ENCODE measurements at regions not wholly inside any gene's neighbourhood (a gene's known extent, or its start where the extent isn't known, plus 50 kb on each side); places are given as distances from the start of the nearest gene placed in this dataset.

GRCh38 chr12:125577334-125577733, 512.1 kb downstream of the AACS start:
- no peak for DNase-seq

GRCh38 chr12:125579916-125580315, 514.7 kb downstream of the AACS start:
- DNase-seq: no peak

DNA sequence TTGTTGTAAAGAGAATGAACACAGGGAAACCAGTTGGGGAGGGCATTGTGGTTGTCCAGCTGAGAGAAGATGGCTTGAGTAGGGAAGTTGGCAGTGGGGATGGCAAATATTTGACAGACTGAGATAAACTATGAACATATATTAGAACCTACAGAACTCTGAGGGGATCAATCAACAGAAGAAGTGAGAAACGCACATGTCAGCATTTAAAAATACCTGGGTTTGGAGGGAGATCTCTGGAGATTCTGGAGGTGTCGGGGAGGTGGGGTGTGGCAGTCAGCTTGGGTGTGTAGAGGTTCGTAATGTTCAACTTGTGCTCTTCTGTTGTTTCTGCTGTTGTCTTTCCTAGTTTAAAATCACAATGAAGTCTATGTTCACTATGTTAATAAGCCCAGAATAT, 517.8 kb downstream of the AACS start:
- DNase-seq: no peak

DNA sequence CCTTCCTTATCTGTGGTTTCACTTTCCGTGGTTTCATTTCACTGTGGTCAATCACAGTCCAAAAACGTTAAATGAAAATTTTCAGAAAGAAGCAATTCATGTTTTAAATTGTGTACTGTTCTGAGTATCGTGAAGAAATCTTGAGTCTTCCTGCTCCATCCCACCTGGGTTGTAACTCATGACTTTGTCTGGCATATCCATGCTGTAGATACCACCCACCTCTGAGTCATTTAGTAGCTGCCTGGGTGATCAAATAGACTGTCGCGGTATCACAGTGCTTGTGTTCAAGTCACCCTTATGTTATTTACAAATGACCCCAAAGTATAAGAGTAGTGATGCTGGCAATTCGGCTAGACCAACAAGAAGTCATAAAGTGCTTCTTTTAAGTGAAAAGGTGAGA, 521.2 kb downstream of the AACS start:
- no peak for DNase-seq

DNA sequence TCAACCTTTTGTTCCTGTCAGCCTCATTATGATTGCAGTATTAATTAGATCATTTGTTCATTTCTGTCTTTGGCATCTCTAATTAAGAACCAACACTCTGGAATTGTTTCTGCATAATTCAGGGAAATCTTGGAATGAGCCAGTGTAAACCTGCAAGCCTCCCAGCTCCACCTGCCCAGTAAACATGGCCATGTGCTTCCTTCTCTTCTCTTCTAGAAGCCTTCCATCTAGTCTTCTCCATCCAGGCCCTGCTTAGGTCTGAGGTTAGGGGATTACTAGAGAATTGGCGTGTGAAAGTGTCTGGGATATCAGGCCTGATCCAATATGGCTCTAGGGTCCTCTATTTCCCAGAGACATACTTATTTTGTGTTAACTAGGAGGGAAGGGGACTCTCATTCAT, 528.0 kb downstream of the AACS start:
- DNase-seq: no peak

DNA sequence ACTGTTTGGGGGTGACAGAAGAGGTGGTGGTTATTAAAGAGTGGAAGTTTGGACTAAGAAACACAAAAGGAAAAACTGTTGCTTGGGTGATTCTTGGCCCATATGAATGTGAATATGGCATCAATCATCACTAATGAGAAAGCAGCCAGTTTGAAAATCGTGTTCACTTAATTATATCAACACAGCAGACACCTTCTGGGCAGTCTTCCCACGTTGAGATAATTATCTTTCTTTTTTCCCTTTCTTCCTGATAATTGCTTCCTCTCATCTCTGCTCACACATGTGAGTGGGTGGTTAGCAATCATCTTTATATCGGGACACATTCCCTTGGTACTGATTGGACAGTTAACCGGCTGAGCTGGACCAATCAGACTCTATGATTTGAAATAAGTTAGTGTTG, 539.7 kb downstream of the AACS start:
- DNase-seq: no peak

GRCh38 chr12:125606312-125606711, 541.1 kb downstream of the AACS start:
- DNase-seq: no peak

- no peak for DNase-seq
These were observed 545.1 kb downstream of the AACS start for GRCh38 chr12:125610292-125610691.

DNA sequence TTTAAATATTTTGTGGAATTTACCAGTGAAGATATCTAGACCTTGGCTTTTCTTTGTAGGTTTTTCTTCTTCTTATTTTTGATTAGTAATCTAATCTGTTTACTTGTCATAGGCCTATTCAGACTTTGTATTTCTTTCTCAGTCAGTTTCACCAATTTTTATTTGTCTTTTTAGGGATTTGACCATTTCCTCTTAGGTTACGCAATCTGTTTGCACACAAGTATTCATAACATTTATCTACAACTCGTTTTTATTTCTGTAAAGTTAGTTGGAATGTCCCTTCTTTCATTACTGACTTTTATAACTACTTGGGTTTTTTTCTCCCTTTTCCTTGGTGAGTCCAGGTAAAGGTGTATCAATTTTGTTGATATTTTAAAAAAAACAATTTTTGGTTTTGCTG, 545.7 kb downstream of the AACS start:
- no peak for DNase-seq

GRCh38 chr12:125614058-125614457, 548.8 kb downstream of the AACS start:
- DNase-seq: no peak

- no peak for DNase-seq
These were observed 554.5 kb downstream of the AACS start for GRCh38 chr12:125619723-125620122.

DNA sequence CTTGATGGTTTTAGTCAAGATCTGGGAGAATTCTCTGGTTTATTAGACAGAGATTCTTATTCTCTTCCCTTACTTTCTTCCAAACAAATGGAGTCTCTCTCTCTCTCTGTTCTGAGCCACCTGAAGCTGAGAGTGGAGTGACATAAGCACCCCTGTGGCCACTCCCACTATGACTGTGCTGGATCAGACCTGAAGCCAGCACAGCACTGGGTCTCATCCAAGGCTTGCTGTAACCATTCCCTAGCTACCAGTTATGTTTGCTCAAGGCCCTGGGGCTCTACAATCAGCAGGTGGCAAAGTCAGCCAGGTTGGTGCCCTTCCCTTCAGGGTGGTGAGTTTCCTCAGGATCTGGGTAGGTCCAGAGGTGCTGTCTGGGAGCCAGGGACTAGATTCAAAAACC, 568.5 kb downstream of the AACS start:
- no peak for DNase-seq

DNA sequence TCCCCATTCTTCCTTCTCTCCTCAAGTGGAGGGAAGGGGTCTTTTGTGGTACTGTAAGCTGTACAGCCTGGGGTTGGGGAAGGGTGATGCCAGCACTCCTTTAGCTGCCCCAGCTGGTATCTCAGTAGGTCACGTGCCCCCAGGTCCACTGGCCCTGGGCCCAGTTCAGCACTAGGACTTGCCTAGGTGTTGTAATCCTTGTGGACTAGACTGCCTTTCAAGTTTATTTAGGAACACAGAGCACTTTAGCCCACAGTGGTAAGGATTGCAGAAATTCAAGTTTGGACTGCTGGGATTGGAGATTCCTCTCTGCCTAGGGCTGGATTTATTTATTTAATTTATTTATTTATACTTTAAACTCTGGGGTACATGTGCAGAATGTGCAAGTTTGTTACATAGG, 569.6 kb downstream of the AACS start:
- no peak for DNase-seq

GRCh38 chr12:125639826-125640225, 574.6 kb downstream of the AACS start:
- no peak for DNase-seq

- no peak for DNase-seq
These were observed 577.8 kb downstream of the AACS start for GRCh38 chr12:125643055-125643454.

DNA sequence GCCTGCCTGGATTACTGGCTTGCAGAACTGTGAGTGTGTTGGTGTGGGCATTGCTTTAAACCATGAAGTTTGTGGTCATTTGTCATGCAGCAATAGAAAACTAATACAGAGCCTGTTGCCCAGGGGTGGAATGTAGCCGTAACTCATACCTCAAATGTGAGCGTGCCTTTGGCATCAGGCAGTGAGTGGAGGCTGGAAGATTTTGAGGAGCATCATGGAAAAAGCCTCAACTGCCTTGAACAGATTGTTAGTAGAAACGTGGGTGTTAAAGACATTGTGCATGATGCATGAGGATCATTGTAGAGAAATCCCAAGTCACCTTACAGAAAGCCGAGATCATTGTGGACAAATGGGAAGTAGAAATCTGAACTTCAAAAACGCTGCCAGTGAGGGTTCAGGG, 580.5 kb downstream of the AACS start:
- no peak for DNase-seq

- DNase-seq: no peak
These were observed 585.4 kb downstream of the AACS start for GRCh38 chr12:125650587-125650986.

- no peak for DNase-seq
These were observed 586.4 kb downstream of the AACS start for GRCh38 chr12:125651625-125652024.

DNA sequence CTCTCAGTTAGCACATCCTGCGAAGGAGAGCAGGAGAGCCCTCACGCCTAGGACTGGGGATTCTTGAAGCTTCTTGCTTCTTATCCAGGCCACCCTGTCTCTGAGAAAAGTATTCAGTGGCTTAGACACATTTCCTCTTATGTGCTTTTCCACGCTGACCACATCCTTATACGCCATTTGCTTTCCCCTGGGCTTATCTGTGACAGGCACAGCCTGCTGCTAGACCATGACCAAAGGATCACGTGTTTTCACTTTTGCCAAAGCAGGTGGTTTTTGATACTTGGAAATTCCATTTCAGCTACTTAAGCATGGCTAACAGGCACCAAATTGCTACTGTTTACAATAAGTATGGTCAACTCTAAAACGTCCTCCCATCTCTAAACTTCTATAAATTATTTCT, 587.4 kb downstream of the AACS start:
- DNase-seq: no peak

DNA sequence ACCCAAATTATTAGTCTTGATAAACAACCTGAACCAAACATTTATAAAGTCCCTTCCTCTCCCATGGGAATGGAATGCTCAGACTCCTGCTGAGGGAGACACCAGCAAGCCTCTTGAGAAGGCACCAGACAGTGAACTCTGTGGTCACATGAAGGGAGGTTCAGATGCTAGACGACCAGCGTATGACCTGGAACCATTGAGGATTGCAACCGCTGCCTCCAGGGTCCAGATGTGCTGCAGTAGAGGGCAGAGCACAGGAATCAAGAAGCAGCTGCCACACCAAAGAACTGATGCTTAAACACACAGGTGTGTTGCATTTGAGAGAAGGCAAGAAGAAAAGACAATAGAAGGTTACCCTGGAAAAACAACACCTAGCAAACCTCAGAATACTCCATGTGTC, 592.4 kb downstream of the AACS start:
- no peak for DNase-seq

- DNase-seq: no peak
These were observed 609.5 kb downstream of the AACS start for GRCh38 chr12:125674554-125675338.

DNA sequence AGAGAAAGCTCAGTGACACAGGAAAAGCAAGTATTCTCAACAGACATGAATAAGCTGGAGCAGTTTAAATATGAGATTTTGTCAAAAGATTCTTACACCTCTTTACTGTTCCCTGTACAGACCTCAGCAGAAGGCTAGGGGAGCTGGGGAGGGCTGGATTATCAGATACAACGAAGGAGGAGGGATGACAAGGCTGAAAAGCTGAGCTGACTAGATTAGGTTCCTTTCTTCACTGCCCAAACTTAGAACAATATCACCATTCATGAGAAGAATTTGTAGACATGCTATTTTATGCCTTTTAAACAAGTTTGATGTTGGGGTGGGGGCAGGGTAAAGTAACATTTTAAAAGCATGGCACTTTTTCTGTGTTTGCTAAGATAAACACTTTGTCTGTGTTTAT, 611.1 kb downstream of the AACS start:
- no peak for DNase-seq

DNA sequence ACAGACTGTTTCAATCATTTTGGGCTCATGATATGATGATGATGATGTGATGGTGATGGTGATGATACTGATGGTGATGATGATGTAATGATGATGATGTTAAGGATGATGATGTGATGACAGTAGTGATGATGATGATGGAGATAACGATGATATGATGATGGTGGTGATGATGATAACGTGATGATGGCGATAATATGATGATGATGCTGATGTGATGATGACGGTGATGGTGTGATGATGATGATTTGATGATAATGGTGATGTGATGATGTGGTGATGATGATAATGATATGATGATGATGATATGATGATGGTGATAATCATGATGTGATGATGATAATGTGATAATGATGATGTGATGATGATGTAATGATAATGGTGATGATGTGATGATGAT, 612.6 kb downstream of the AACS start:
- DNase-seq: no peak

GRCh38 chr12:125678589-125678993, 613.4 kb downstream of the AACS start:
- no peak for DNase-seq

All from left kidney (tissue), 1 donor.